ENCODE measurements at regions not wholly inside any gene's neighbourhood (a gene's known extent, or its start where the extent isn't known, plus 50 kb on each side); places are given as distances from the start of the nearest gene placed in this dataset.

GRCh38 chr9:89698411-89699005 is 93.7 kb downstream of the GADD45G start:
- Histone ChIP-seq H3K4me3 (ENCODE audit: extremely low read depth in 1 of 4, insufficient read depth in 2 of 4, low read depth in 3 of 4, low read length in 4 of 4) (no peak overlapping the region), H3K79me2 (ENCODE audit: control insufficient read depth in 1 of 2, insufficient read depth in 2 of 2, low read length in 2 of 2) (no peaks in the 10 kb centered on the region), H2BK20ac (ENCODE audit: low read length) (no peak overlapping the region), H3K14ac (ENCODE audit: insufficient read length) (no peak overlapping the region), H3K4me2 (ENCODE audit: insufficient read depth in 1 of 2, low read depth in 2 of 2, low read length in 2 of 2) (no peak overlapping the region), H2BK15ac (ENCODE audit: low read length) (peak overlapping the region; percentile 2; the same call in 1 of the 2 replicates), H3K36me3 (ENCODE audit: control insufficient read depth in 2 of 4, insufficient read depth in 4 of 4, low read length in 3 of 4) (no peaks in the 10 kb centered on the region), H4K8ac (ENCODE audit: extremely low read depth, insufficient read depth, low read length) (no peak overlapping the region), H3K27ac (ENCODE audit: low read depth, low read length) (no peak overlapping the region), H3K23me2 (ENCODE audit: low read depth, low read length) (no peaks in the 10 kb centered on the region), H2AFZ (ENCODE audit: low read length) (no peak overlapping the region), H3K4me1 (replicated peaks in 1 of 4; ENCODE audit: control insufficient read depth in 3 of 4, insufficient read depth in 4 of 4, low read length in 3 of 4) (peaks cover 0 to 22% (median 11%) of the 10 kb centered on the region in 4 experiments; a peak in 5 of 7 replicates), H3K9ac (replicated peaks in 1 of 4; ENCODE audit: extremely low read depth in 1 of 4, low read depth in 3 of 4, low read length in 3 of 4) (no peak overlapping the region), H3K27me3 (replicated peaks in 1 of 4; ENCODE audit: control insufficient read depth in 3 of 4, extremely low read depth in 1 of 4, insufficient read depth in 3 of 4, low read length in 3 of 4) (no peaks in the 10 kb centered on the region), H3K4ac (replicated peaks; ENCODE audit: insufficient read length, low read depth, low read length) (no peak overlapping the region), H2AK5ac (ENCODE audit: low read depth, low read length) (no peak overlapping the region), H2BK12ac (ENCODE audit: low read depth, low read length) (no peak overlapping the region; the same call in 1 of the 2 replicates), H4K91ac (replicated peaks; ENCODE audit: insufficient read length, low read length) (no peak overlapping the region), H2BK5ac (ENCODE audit: low read depth, low read length) (no peak overlapping the region; the same call in 1 of the 2 replicates), H2BK120ac (replicated peaks; ENCODE audit: low read depth, low read length) (no peak overlapping the region), H3K56ac (replicated peaks; ENCODE audit: insufficient read length, low read depth, low read length) (no peak overlapping the region), H3K9me3 (ENCODE audit: insufficient read depth in 2 of 2, low read depth in 1 of 2, low read length in 1 of 2) (no peaks in the 10 kb centered on the region), H4K20me1 (replicated peaks in 1 of 2; ENCODE audit: control insufficient read depth in 1 of 2, insufficient read depth in 2 of 2, low read length in 2 of 2) (no peaks in the 10 kb centered on the region), H3K18ac (ENCODE audit: extremely low read depth, low read length) (no peak overlapping the region), H3K23ac (ENCODE audit: insufficient read length) (no peak overlapping the region), H4K5ac (ENCODE audit: insufficient read length, low read depth, low read length) (no peak overlapping the region), H3K79me1 (ENCODE audit: low read depth, low read length) (no peaks in the 10 kb centered on the region)
- DNase-seq (ENCODE audit: low read depth in 1 of 2, low spot score in 2 of 2) (no peak), FAIRE-seq (no peak)
- ChIA-PET POLR2A (ENCODE audit: partially characterized antibody) (interaction anchor here (2.9 kb wide), 1 partner anchor 93 kb away, joined by 12 read pairs; the partner anchor contains the start of gene GADD45G), CTCF (ENCODE audit: partially characterized antibody) (interaction anchor here (0.6 to 1.2 kb wide), 5 partner anchors 10 to 191 kb away, joined by 3 to 4 read pairs (median 4); no protein-coding TSS in a partner anchor)
- WGBS, 2 experiments (ENCODE audit: extremely low coverage in 1 of 2, insufficient coverage in 1 of 2, insufficient read length in 1 of 2, insufficient replicate concordance in 2 of 2, low coverage in 1 of 2, low lambda C conversion rate in 2 of 2, missing lambda C conversion rate in 1 of 2), result 92% methylated on average over 8 of the region's 8 CpGs; no CpG with 5 or more reads in 1 of the 2 experiments
- TF ChIP-seq GTF2F1 (IDR thresholded peaks at IDR 0.05; ENCODE audit: borderline replicate concordance, low read depth, low read length) (no peak), CREB1 (IDR thresholded peaks at IDR 0.05) (no peak), CBX5 (IDR thresholded peaks at IDR 0.05; ENCODE audit: low read depth, low read length) (no peak)

All from H1 (cell line).